Gastrocnemius medialis (tissue), 4 donors: ENCODE measurements at regions not wholly inside any gene's neighbourhood (a gene's known extent, or its start where the extent isn't known, plus 50 kb on each side); places are given as distances from the start of the nearest gene placed in this dataset.

ENCODE experiments used
- ATAC-seq, 2 donors: fragments of 150-250 bp; one replicate each; pipeline ENCODE4 v1.9.1; 2016
- DNase-seq, 2 donors: peaks; one replicate each; pipeline ENCODE4 v3.0.0-alpha.2; 2019
- H3K27ac ChIP-seq, 4 donors: fragments of 200-600 bp; sonication (generic); 1 replicate in 1 of 4; 2 replicates in 3 of 4; pipeline ENCODE4 v1.5.1; 2016 to 2018; ENCODE audit warnings: mild to moderate bottlenecking in 2 of 4, moderate library complexity in 1 of 4
- H3K27me3 ChIP-seq, 3 donors: fragments of 200-600 bp; sonication (generic) in 2 of 3; 1 replicate in 1 of 3; 2 replicates in 2 of 3; pipeline versions ENCODE4 v1.5.1 to v1.6.0; 2016 to 2019; ENCODE audit warnings: mild to moderate bottlenecking in 1 of 3, moderate library complexity in 1 of 3
- H3K36me3 ChIP-seq, 2 donors: fragments of 200-600 bp; sonication (generic) in 1 of 2; one replicate each; pipeline ENCODE4 v1.5.1; 2017 to 2018
- H3K4me1 ChIP-seq, 2 donors: fragments of 200-600 bp; sonication (generic) in 1 of 2; one replicate each; pipeline ENCODE4 v1.5.1; 2016 to 2017; ENCODE audit warnings: mild to moderate bottlenecking in 2 of 2
- H3K4me3 ChIP-seq, 4 donors: fragments of 200-600 bp; sonication (generic) in 3 of 4; 1 replicate in 1 of 4; 2 replicates in 3 of 4; pipeline ENCODE4 v1.5.1; 2016 to 2019; ENCODE audit warnings: mild to moderate bottlenecking in 2 of 4
- H3K9me3 ChIP-seq, 3 donors: fragments of 200-600 bp; sonication (generic) in 2 of 3; 1 replicate in 1 of 3; 2 replicates in 2 of 3; pipeline ENCODE4 v1.5.1; 2016 to 2019
- CTCF ChIP-seq, 5 experiments: fragments of 450-650 bp in 3 of 5; fragments of 200-600 bp in 2 of 5; sonication (generic) in 2 of 5; IDR thresholded peaks in 4 of 5; conservative IDR thresholded peaks in 1 of 5; 1 replicate in 4 of 5; 2 replicates in 1 of 5; pipeline ENCODE4 v1.5.1; 2016 to 2019; ENCODE audit warnings: antibody characterized with exemption in 5 of 5, mild to moderate bottlenecking in 3 of 5, moderate library complexity in 3 of 5
- POLR2A ChIP-seq, 2 donors: fragments of 450-650 bp; IDR thresholded peaks; one replicate each; pipeline ENCODE4 v1.6.1; 2017; ENCODE audit warnings: antibody characterized with exemption in 2 of 2, mild to moderate bottlenecking in 2 of 2, moderate library complexity in 2 of 2
- in situ Hi-C, 4 donors: fragments of 200-750 bp; cut with MboI; loops; one replicate each; pipeline versions ENCODE4 v1.15.0 to v1.8.0; 2017; ENCODE audit warnings: low sequenced_read_pairs in 4 of 4
- intact Hi-C: fragments of 100-400 bp; cut with DNase I; formaldehyde crosslinking; loops from one replicate; pipeline ENCODE4 v1.15.1; 2023; ENCODE audit warnings: low total_unique reads

GRCh38 chr9:106669835-106670234, 193.1 kb upstream of the ZNF462 start:
- peaks cover 0 to 8% of the 10 kb centered on the region in 2 donors for H3K4me1 ChIP-seq
- ATAC-seq (no peak), DNase-seq (no peak)
- in situ Hi-C loops (no loop called here), intact Hi-C loops (no loop called here)
- no peaks in the 10 kb centered on the region for H3K27me3 ChIP-seq
- no peaks in the 10 kb centered on the region for H3K36me3 ChIP-seq
- H3K27ac ChIP-seq = no peak overlapping the region
- TF ChIP-seq POLR2A (IDR thresholded peaks at IDR 0.05) = no peak
- no peak for TF ChIP-seq CTCF (IDR thresholded peaks at IDR 0.05 in 4 of 5, conservative IDR thresholded peaks at IDR 0.05 in 1 of 5)
- no peaks in the 10 kb centered on the region for H3K9me3 ChIP-seq
- no peak overlapping the region for H3K4me3 ChIP-seq

- intact Hi-C loops (no loop called here), in situ Hi-C loops (no loop called here)
- ATAC-seq (no peak), DNase-seq (no peak)
- Histone ChIP-seq H3K27ac (no peak overlapping the region), H3K27me3 (no peaks in the 10 kb centered on the region), H3K9me3 (no peaks in the 10 kb centered on the region), H3K4me3 (no peak overlapping the region), H3K4me1 (peaks cover 0 to 11% of the 10 kb centered on the region in 2 donors), H3K36me3 (no peaks in the 10 kb centered on the region)
- TF ChIP-seq POLR2A (IDR thresholded peaks at IDR 0.05) (no peak), CTCF (IDR thresholded peaks at IDR 0.05 in 4 of 5, conservative IDR thresholded peaks at IDR 0.05 in 1 of 5) (no peak)
These were observed 192.5 kb upstream of the ZNF462 start for GRCh38 chr9:106670418-106670817.

GRCh38 chr9:106675780-106676179, 187.2 kb upstream of the ZNF462 start:
- DNase-seq = peak; percentile 85 to 92
- no peaks in the 10 kb centered on the region for H3K36me3 ChIP-seq
- H3K4me1 ChIP-seq = peaks cover 3 to 8% of the 10 kb centered on the region in 2 donors
- intact Hi-C loops = loop anchor here (1.0 to 5.0 kb wide), 4 partner anchors 52 to 225 kb away; no protein-coding TSS in a partner anchor
- in situ Hi-C loops = no loop called here
- TF ChIP-seq POLR2A (IDR thresholded peaks at IDR 0.05) (no peak), CTCF (IDR thresholded peaks at IDR 0.05 in 4 of 5, conservative IDR thresholded peaks at IDR 0.05 in 1 of 5) (no peak)
- H3K27me3 ChIP-seq = no peaks in the 10 kb centered on the region
- no peaks in the 10 kb centered on the region for H3K9me3 ChIP-seq
- H3K4me3 ChIP-seq = no peak overlapping the region
- peak overlapping the region; percentile 80 to 89 (median 84) for H3K27ac ChIP-seq
- peak; percentile 98 for ATAC-seq

GRCh38 chr9:106677374-106677773, 185.6 kb upstream of the ZNF462 start:
- in situ Hi-C loops = no loop called here
- intact Hi-C loops = loop anchor here (2.0 to 5.0 kb wide), 3 partner anchors 50 to 227 kb away; no protein-coding TSS in a partner anchor

More at GRCh38 chr9:106677374-106677773, 185.6 kb upstream of the ZNF462 start:
- H3K9me3 ChIP-seq = no peaks in the 10 kb centered on the region
- no peak for DNase-seq
- no peak overlapping the region for H3K4me3 ChIP-seq
- peaks cover 3 to 8% of the 10 kb centered on the region in 2 donors for H3K4me1 ChIP-seq
- H3K36me3 ChIP-seq = no peaks in the 10 kb centered on the region
- ATAC-seq = no peak
- H3K27ac ChIP-seq = no peak overlapping the region
- H3K27me3 ChIP-seq = no peaks in the 10 kb centered on the region
- TF ChIP-seq CTCF (IDR thresholded peaks at IDR 0.05 in 4 of 5, conservative IDR thresholded peaks at IDR 0.05 in 1 of 5) (no peak), POLR2A (IDR thresholded peaks at IDR 0.05) (no peak)
